ENCODE measurements at regions not wholly inside any gene's neighbourhood (a gene's known extent, or its start where the extent isn't known, plus 50 kb on each side); places are given as distances from the start of the nearest gene placed in this dataset.

DNA sequence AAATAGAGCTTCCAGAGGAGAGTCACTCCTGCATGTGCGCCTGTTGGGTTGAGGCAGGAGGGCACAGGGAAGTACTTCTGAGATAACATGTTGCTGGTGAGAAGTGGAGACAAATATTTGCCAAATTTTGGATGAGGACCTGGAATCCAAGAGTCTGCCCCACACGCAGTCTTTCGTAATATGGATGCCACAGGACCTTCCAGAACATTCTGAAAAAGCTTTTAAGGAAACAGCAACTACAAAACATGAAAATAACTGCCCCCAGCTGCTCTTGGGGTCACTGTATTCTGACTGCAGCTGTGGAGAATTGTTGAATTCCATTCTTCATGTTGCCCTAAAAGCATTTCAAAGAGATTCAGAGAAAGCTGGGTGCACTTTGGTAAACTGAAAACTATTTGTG lies 227.5 kb downstream of the C1D start:
- Mint-ChIP-seq H3K4me1 (no peaks in the 10 kb centered on the region), H3K27me3 (peaks cover 8% of the 10 kb centered on the region), H3K4me3 (no peak overlapping the region), H3K9me3 (no peaks in the 10 kb centered on the region), H3K36me3 (no peaks in the 10 kb centered on the region), H3K27ac (no peak overlapping the region)
- DNase-seq, result no peak

DNA sequence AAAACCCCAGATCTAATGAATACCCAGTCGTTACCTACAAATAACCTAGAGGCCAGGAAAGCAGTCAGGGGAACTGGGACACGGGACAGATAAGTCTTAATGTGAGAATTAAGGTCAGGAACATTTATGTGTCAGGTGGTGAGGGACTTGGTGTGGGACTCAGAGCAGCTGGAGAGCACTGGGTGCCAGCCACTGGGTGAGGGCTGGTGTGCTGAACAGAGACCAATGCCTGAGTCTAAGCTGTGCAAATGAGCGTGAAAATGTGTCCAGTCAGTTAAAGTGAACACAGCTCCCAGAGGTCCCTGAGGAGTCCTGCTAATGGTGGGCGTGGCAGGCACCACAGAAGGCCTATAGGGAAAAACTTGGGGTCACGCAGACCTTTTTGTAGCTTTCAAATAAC lies 225.9 kb downstream of the C1D start:
- H3K27ac Mint-ChIP-seq, result no peak overlapping the region
- no peaks in the 10 kb centered on the region for H3K36me3 Mint-ChIP-seq
- H3K27me3 Mint-ChIP-seq, result peaks cover 8% of the 10 kb centered on the region
- H3K9me3 Mint-ChIP-seq, result no peaks in the 10 kb centered on the region
- no peak for DNase-seq
- no peaks in the 10 kb centered on the region for H3K4me1 Mint-ChIP-seq
- no peak overlapping the region for H3K4me3 Mint-ChIP-seq

DNA sequence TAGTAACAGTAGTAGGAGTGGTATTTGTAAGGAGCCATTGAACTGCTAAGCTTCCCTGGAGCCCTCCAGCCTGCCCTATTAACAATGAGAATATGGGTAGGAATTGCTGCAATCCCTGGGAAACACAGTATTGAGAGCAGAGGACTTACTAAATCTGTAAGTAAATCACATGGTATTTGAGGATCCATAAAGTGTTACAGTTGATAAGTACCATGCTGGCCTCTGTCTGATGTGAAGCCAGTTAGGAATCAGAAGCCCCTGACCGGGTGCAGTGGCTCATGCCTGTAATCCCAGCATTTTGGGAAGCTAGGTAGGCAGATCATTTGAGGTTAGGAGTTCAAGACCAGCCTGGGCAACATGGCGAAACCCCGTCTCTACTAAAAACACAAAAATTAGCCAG lies 224.6 kb downstream of the C1D start:
- H3K9me3 Mint-ChIP-seq, result no peaks in the 10 kb centered on the region
- H3K36me3 Mint-ChIP-seq, result no peaks in the 10 kb centered on the region
- H3K4me1 Mint-ChIP-seq, result no peaks in the 10 kb centered on the region
- H3K27me3 Mint-ChIP-seq, result peaks cover 7% of the 10 kb centered on the region
- H3K4me3 Mint-ChIP-seq, result no peak overlapping the region
- no peak overlapping the region for H3K27ac Mint-ChIP-seq
- DNase-seq, result no peak

DNA sequence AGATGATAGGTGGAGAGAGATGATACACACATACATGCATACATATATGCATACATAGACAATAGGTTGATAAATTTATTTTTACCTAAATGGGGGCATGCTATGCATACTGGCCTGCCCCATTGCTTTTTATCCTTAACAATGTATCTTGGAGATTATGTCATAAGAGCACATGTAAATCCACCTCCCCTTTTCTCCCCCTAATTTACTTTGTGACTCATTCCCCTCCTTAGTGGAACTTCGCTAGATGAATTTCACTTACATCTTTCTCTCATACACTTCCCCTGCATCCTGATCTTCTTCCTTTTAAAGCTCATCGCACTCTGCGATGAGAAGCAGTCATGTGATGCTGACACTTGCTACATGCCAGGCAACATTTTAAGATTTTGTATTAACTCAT lies 223.6 kb downstream of the C1D start:
- Mint-ChIP-seq H3K4me3 (no peak overlapping the region), H3K27ac (no peak overlapping the region), H3K36me3 (no peaks in the 10 kb centered on the region), H3K9me3 (no peaks in the 10 kb centered on the region), H3K27me3 (peaks cover 7% of the 10 kb centered on the region), H3K4me1 (no peaks in the 10 kb centered on the region)
- DNase-seq, result no peak

DNA sequence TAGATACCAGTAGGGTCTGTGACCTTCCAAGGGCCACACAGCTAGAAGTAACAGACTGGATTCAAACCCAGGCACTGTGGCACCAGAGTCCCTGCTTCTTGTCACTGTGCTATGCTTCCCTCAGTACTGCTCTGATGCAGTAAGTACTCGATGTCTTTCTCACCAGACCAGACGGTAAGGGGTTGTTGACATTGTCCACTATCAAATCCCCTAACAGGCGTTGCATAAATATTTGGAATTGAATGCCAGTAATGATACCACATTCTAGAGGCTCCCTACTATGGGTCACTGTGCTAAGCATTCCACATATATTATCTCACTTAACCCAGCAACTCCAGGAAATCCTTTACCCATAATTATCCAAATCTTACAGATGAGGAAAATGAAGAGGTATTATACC lies 223.1 kb downstream of the C1D start:
- no peak overlapping the region for H3K27ac Mint-ChIP-seq
- peaks cover 11% of the 10 kb centered on the region for H3K27me3 Mint-ChIP-seq
- H3K4me1 Mint-ChIP-seq, result no peaks in the 10 kb centered on the region
- H3K36me3 Mint-ChIP-seq, result no peaks in the 10 kb centered on the region
- H3K4me3 Mint-ChIP-seq, result no peak overlapping the region
- no peaks in the 10 kb centered on the region for H3K9me3 Mint-ChIP-seq
- no peak for DNase-seq

DNA sequence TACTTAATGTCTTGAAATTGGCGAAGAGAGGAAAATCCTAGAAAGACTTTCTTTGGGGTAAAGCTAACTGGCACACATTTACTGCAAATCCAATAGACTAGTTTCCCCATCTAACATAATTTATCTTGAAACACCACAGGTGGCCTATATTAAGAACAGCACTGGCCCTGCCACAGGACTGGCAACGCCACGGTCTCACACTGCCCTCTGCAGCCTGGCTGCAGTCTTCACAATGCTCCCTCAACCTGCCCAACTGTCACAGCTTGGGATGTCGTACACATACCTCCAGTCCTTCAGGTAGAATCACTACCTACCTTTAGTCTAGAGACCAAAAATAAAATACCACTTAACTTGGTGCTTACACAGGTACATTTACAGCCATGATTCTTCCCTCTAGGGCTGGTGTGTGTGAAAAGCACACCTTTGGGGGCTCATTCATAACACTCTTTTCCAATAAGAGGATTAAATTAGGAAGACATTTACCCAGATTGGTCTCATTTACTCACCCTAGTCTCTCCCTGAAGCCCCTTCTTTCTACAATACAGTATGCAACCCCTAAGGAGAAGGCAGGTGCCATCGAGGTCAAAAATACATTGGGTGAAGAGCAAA lies 222.2 kb downstream of the C1D start:
- H3K9me3 Mint-ChIP-seq, result no peaks in the 10 kb centered on the region

DNA sequence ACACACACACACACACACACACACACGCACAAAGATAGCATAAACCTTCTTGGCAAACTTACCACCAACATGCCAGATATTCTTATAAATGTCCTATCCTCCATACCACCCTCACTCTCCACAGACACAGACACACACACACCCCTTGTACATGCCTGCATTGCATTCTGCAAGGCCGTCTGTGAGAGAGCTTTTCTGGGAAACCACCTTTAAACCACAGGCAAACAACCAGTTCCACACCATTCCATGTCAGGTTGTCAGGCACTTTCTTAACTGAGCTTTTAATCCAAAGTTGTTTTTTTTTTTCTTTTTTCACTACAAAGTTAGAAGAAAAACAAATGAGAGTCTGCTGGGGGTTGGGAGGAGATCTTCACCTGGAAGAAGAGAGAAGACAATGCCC lies 221.1 kb downstream of the C1D start:
- H3K4me1 Mint-ChIP-seq, result no peaks in the 10 kb centered on the region
- no peak overlapping the region for H3K4me3 Mint-ChIP-seq
- H3K9me3 Mint-ChIP-seq, result no peaks in the 10 kb centered on the region
- H3K36me3 Mint-ChIP-seq, result no peaks in the 10 kb centered on the region
- no peak overlapping the region for H3K27ac Mint-ChIP-seq
- DNase-seq, result no peak
- peaks cover 8% of the 10 kb centered on the region for H3K27me3 Mint-ChIP-seq

More for the DNA sequence above, 222.2 kb downstream of the C1D start:
- DNase-seq, result peak; percentile 36
- Mint-ChIP-seq H3K4me1 (no peaks in the 10 kb centered on the region), H3K36me3 (no peaks in the 10 kb centered on the region), H3K27ac (no peak overlapping the region), H3K4me3 (no peak overlapping the region), H3K27me3 (peaks cover 8% of the 10 kb centered on the region)

DNA sequence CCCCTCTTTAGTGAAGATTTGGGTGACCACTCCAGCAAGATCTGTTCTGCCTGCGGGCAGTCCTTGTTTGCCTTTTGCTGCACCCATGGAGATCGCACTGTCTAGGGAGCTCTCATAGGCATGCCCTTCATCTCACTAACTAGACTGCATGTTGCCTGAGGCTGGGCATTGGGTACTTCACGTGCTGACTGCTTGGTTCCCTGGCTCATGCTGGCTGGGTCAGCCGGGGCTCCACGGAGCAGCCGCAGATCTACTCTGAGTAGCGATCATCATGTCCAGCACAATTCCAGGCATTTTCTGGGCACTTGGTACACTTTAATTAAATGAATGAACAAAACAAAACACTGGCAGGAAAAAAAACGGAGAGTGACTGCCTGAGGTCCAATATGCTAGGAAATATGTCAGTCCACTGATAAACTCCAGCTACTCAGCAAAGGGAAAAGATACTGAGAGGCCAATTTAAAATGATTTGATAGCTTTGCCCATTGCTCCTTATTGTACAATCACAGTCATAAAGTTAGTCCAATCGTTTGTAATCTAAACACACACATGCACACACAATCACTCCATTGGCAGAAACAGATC lies 220.3 kb downstream of the C1D start:
- Mint-ChIP-seq H3K27me3 (peaks cover 8% of the 10 kb centered on the region), H3K9me3 (no peaks in the 10 kb centered on the region), H3K36me3 (no peaks in the 10 kb centered on the region), H3K4me1 (no peaks in the 10 kb centered on the region), H3K4me3 (no peak overlapping the region), H3K27ac (no peak overlapping the region)
- DNase-seq, result no peak

DNA sequence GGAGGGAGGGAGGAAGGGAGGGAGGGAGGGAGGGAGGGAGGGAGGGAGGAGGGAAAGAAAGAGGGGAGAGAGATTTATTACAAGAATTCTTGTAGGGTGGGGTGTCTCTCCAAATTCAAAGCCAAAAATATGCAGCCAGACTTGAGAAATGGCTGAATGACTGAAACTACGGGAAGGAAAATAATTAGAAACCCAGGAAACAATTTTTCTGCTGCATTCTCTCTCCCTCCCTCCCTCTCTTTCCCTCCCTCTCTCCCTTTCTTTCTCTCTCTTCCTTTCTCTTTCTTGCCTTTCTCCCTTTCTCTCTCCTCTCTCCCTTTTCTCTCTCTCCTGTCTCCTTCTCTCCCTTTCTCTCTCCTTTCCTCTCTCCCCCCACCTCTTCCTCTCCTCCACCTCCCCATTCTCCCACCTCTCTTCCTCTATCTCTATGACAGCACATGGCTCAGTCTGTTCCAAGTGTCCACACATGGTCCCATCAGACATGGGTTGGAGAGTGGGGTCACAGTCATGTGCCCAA lies 218.7 kb downstream of the C1D start:
- DNase-seq, result no peak
- Mint-ChIP-seq H3K4me1 (no peaks in the 10 kb centered on the region), H3K4me3 (no peak overlapping the region), H3K9me3 (no peaks in the 10 kb centered on the region), H3K27me3 (peaks cover 8% of the 10 kb centered on the region), H3K36me3 (no peaks in the 10 kb centered on the region), H3K27ac (no peak overlapping the region)

DNA sequence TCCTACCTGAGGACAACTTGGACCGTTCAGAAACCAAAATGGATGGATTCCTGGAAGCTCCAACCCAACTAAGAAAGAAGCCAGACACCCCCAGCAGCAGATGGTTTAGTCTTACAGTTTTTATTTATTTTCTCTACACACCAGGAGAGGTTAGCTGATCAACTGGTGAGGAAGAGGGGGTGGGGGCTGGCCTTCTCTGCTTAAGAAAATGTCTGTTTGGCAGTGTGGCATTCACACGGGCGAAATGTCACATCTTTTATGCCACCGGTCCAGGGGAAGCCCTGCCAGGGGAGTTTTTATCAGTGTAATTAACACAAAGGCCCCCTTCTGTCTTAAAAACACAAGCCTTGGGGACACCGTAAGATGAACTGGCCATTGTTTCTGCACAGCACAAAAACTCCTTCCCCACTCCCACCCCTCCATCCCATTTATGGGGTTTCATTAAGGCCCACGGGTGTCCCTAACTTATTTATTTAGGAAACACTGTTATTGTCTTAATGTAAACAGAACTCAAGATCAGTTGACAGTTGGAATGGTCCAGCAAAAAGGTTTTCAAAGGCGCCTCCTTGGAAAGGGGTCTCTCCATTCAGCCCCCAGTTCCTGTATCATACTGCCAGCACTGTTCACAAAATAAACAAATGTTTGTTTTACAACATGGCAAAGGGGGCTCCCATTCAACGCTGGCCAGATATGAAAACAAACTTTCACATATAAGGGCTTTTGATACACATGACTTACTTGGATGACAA lies 217.0 kb downstream of the C1D start:
- no peak overlapping the region for H3K4me3 Mint-ChIP-seq
- H3K4me1 Mint-ChIP-seq, result no peaks in the 10 kb centered on the region
- H3K27ac Mint-ChIP-seq, result no peak overlapping the region
- DNase-seq, result no peak
- H3K9me3 Mint-ChIP-seq, result no peaks in the 10 kb centered on the region
- peaks cover 8% of the 10 kb centered on the region for H3K27me3 Mint-ChIP-seq
- H3K36me3 Mint-ChIP-seq, result no peaks in the 10 kb centered on the region

DNA sequence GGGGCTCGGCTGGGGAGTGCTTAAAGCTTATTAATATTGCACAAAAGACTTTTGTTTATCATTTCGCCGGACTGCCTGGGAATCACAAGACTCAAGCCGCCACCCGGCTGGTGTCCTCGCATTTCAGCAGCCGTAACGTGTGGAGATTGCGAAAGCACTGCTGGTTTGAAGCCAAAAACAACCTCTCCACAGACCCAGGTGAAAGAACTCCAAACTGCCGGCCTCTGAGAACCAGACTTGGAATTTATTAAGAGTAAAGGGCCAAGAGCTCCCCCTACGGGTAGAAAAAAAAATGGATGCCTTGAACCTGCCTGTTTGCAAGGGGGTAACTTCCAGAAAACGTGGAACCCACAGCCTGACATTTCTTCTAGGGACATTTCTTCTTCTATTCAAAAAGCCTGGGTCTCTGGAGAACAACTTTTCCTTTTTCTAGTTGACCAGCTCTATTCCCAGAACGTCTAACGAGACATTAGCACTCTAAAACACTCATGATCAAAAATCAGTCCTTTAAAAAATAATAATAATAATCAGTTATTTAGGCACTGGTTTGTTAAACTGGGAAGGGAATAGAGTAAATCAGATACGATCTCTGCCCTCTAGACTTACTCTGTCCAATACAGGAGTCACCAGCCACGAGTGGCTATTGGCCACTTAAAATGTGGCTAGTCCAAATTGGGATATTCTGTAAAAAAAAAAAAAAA lies 216.3 kb downstream of the C1D start:
- DNase-seq, result peak; percentile 16
- Mint-ChIP-seq H3K9me3 (no peaks in the 10 kb centered on the region), H3K27me3 (peaks cover 8% of the 10 kb centered on the region), H3K36me3 (no peaks in the 10 kb centered on the region), H3K4me3 (no peak overlapping the region), H3K4me1 (no peaks in the 10 kb centered on the region), H3K27ac (no peak overlapping the region)

DNA sequence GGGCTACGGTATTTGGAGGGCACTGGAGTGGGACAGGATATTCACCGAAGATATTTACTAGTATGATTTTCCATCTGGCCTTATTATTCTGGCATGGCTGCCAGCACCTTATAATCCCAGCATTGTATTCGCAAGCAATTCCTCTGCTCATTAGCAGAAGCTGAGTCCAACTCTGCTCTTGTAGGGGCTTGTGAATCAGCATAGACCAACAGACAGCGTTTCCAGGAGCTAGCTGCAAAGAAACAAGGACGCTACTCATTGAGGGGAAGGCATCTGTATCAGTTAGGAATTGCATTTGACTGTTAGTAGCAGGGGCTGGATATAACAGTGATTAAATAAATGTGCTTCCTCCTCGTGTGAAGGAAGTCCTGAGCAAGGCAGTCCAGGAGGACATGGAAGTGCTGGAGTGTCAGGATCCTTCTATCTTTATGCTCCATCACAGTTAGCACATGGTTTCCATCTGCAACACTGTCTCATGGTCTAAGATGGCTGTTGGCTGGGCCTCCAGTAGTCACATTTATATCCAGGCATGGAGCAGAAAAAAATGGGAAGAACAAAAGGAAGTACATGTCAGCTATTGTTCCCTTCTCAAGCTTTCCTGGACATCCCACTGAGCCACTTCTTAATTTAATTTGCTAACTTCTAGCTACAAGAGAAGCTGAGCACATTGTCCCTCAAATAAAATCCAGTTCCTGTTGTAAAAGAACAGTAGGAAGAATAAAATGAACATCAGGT lies 214.1 kb downstream of the C1D start:
- H3K4me1 Mint-ChIP-seq, result no peaks in the 10 kb centered on the region
- DNase-seq, result no peak
- no peak overlapping the region for H3K4me3 Mint-ChIP-seq
- H3K36me3 Mint-ChIP-seq, result no peaks in the 10 kb centered on the region
- peaks cover 15% of the 10 kb centered on the region for H3K27me3 Mint-ChIP-seq
- H3K27ac Mint-ChIP-seq, result no peak overlapping the region
- no peaks in the 10 kb centered on the region for H3K9me3 Mint-ChIP-seq

DNA sequence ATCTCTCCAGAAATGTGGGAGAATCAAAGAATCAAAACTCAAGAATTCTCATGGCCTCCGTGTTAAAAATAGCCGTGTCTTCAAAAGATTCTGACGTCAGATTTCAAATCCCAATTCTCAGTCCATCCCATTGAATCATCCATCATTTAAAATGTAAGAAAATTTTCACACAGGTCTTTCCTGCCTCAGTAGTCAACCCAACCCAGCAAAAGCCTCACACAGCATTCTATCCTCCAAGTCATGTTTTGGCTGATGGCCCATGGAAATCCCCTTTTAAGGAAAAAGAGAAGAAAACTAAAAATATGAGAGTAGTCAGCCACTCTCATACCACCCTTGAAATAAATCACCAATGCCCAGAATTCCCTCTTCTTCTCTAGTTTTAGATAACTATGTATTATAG lies 211.8 kb downstream of the C1D start:
- H3K27me3 Mint-ChIP-seq, result peaks cover 7% of the 10 kb centered on the region
- H3K27ac Mint-ChIP-seq, result no peak overlapping the region
- no peak overlapping the region for H3K4me3 Mint-ChIP-seq
- DNase-seq, result no peak
- no peaks in the 10 kb centered on the region for H3K36me3 Mint-ChIP-seq
- no peaks in the 10 kb centered on the region for H3K9me3 Mint-ChIP-seq
- H3K4me1 Mint-ChIP-seq, result no peaks in the 10 kb centered on the region

DNA sequence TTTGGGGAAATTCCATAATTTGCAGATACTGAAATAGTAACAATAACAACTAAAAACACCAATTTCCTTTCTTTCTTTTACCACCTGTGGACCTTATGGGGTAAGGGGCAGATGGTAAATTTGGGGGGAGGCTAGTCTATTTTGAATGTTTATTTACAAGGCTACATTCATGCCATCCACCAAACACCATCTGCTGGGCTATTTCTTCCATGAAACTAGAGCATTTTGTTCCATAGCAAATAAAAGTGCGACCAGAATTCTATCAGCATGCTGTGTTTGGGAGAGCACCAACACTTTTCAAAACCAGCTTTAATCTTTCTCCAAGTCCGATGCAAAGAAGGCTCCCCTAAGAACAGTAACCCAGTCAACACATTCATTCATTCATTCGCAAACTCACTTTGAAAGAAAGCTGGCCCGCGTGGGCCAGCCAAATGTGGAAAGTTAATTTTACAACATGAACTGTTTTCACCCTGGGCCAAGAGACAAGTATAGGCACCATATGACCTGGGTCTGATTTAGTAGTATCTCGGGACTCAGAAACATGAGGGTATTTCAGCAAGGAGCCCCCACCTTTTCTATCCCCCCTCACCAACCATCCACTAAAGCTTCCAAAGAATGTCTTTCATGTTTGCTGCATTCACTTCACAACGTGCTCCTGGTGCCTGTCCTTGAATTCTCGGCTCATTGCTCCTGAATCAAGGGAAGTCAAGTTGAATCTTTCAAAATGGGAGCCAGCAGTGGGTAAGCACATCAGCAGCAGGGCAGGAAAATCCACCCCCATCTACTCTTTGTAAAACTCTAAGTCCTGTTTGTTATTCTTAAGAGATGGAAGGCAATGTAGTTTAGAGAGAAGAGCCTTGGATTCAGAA lies 210.6 kb downstream of the C1D start:
- Mint-ChIP-seq H3K4me3 (no peak overlapping the region), H3K4me1 (no peaks in the 10 kb centered on the region), H3K27me3 (peaks cover 7% of the 10 kb centered on the region), H3K27ac (no peak overlapping the region), H3K9me3 (no peaks in the 10 kb centered on the region), H3K36me3 (no peaks in the 10 kb centered on the region)
- no peak for DNase-seq

All from activated naive CD8-positive, alpha-beta T cell treated with anti-CD3 and anti-CD28 coated beads for 36 hours (primary cell).